NOMO-1 treated with dmso at 0.1 percent for 144 hours (cell line): ENCODE measurements at regions not wholly inside any gene's neighbourhood (a gene's known extent, or its start where the extent isn't known, plus 50 kb on each side); places are given as distances from the start of the nearest gene placed in this dataset.
"Not testable (repeated sequence)": the region's sequence is repeated elsewhere in the genome, so short reads cannot be mapped to it uniquely, and the experiment has no call there.

Experiments used
- DNase-seq: peaks from one replicate; lab custom pipeline; 2025; ENCODE audit not compliant: unreplicated experiment; lab: John Stamatoyannopoulos, UW

- DNase-seq: not testable (repeated sequence)
These were observed 237.2 kb upstream of the PLGLB1 start for GRCh38 chr2:87258887-87259286.

GRCh38 chr2:87262184-87262702 lies 240.6 kb upstream of the PLGLB1 start:
- DNase-seq: not testable (repeated sequence)

GRCh38 chr2:87263868-87264518 lies 242.3 kb upstream of the PLGLB1 start:
- not testable (repeated sequence) for DNase-seq

GRCh38 chr2:87275192-87275591 lies 253.5 kb upstream of the PLGLB1 start:
- not testable (repeated sequence) for DNase-seq

- DNase-seq: not testable (repeated sequence)
These were observed 254.5 kb upstream of the PLGLB1 start for GRCh38 chr2:87275974-87276629.

- DNase-seq: not testable (repeated sequence)
These were observed 255.0 kb upstream of the PLGLB1 start for GRCh38 chr2:87276673-87277072.

GRCh38 chr2:87277734-87278133 lies 256.1 kb upstream of the PLGLB1 start:
- not testable (repeated sequence) for DNase-seq

- DNase-seq: not testable (repeated sequence)
These were observed 259.1 kb upstream of the PLGLB1 start for GRCh38 chr2:87280596-87281355.

GRCh38 chr2:87283735-87284470 lies 262.3 kb upstream of the PLGLB1 start:
- not testable (repeated sequence) for DNase-seq

GRCh38 chr2:87284471-87284772 lies 262.8 kb upstream of the PLGLB1 start:
- DNase-seq: not testable (repeated sequence)

- DNase-seq: not testable (repeated sequence)
These were observed 263.5 kb upstream of the PLGLB1 start for GRCh38 chr2:87285139-87285538.

- not testable (repeated sequence) for DNase-seq
These were observed 269.1 kb upstream of the PLGLB1 start for GRCh38 chr2:87290566-87291307.

GRCh38 chr2:87291400-87292200 lies 270.0 kb upstream of the PLGLB1 start:
- DNase-seq: not testable (repeated sequence)

- DNase-seq: not testable (repeated sequence)
These were observed 272.4 kb upstream of the PLGLB1 start for GRCh38 chr2:87293931-87294594.

GRCh38 chr2:87295135-87295534 lies 273.5 kb upstream of the PLGLB1 start:
- DNase-seq: not testable (repeated sequence)

GRCh38 chr2:87301349-87301748 lies 279.7 kb upstream of the PLGLB1 start:
- not testable (repeated sequence) for DNase-seq

GRCh38 chr2:87301871-87302270 lies 280.2 kb upstream of the PLGLB1 start:
- DNase-seq: not testable (repeated sequence)

GRCh38 chr2:87308621-87309020 lies 287.0 kb upstream of the PLGLB1 start:
- not testable (repeated sequence) for DNase-seq

GRCh38 chr2:87309785-87310184 lies 288.1 kb upstream of the PLGLB1 start:
- DNase-seq: not testable (repeated sequence)
